Endothelial cell (in vitro differentiated cells): ENCODE measurements at regions not wholly inside any gene's neighbourhood (a gene's known extent, or its start where the extent isn't known, plus 50 kb on each side); places are given as distances from the start of the nearest gene placed in this dataset.

ENCODE experiments used
- DNase-seq: peaks from one replicate; pipeline ENCODE4 v3.0.0; 2021; ENCODE audit warnings: low spot score
- H3K27ac Mint-ChIP-seq: one replicate; pipeline ENCODE4 v1.8.0; 2021; ENCODE audit warnings: mixed read lengths, inconsistent platforms; ENCODE audit not compliant: unreplicated experiment
- H3K27me3 Mint-ChIP-seq: one replicate; pipeline ENCODE4 v1.8.0; 2021; ENCODE audit warnings: mild to moderate bottlenecking, moderate library complexity, mixed read lengths, inconsistent platforms; ENCODE audit not compliant: unreplicated experiment
- H3K36me3 Mint-ChIP-seq: one replicate; pipeline ENCODE4 v1.8.0; 2021; ENCODE audit warnings: mild to moderate bottlenecking, low read depth, mixed read lengths, inconsistent platforms; ENCODE audit not compliant: unreplicated experiment
- H3K4me1 Mint-ChIP-seq: one replicate; pipeline ENCODE4 v1.8.0; 2021; ENCODE audit warnings: mild to moderate bottlenecking, mixed read lengths, inconsistent platforms; ENCODE audit not compliant: unreplicated experiment
- H3K4me3 Mint-ChIP-seq: one replicate; pipeline ENCODE4 v1.8.0; 2021; ENCODE audit warnings: mild to moderate bottlenecking, mixed read lengths, inconsistent platforms; ENCODE audit not compliant: unreplicated experiment
- H3K9me3 Mint-ChIP-seq: one replicate; pipeline ENCODE4 v1.8.0; 2021; ENCODE audit warnings: mixed read lengths, inconsistent platforms; ENCODE audit not compliant: unreplicated experiment
- CTCF ChIP-seq: fragments of 200-600 bp; sonication (generic); IDR thresholded peaks from one replicate; pipeline ENCODE4 v1.5.0; 2021; ENCODE audit warnings: antibody characterized with exemption; ENCODE audit not compliant: unreplicated experiment

- Mint-ChIP-seq H3K9me3 (no peaks in the 10 kb centered on the region), H3K27me3 (no peaks in the 10 kb centered on the region), H3K27ac (no peak overlapping the region), H3K36me3 (no peaks in the 10 kb centered on the region), H3K4me1 (peaks cover 4% of the 10 kb centered on the region), H3K4me3 (no peak overlapping the region)
- no peak for TF ChIP-seq CTCF
- DNase-seq: no peak
Measured at GRCh38 chr15:93882141-93882540, 349.2 kb upstream of the MCTP2 start.

- H3K9me3 Mint-ChIP-seq: no peaks in the 10 kb centered on the region
- no peak for TF ChIP-seq CTCF
- no peak for DNase-seq
- H3K4me3 Mint-ChIP-seq: no peak overlapping the region
- no peaks in the 10 kb centered on the region for H3K36me3 Mint-ChIP-seq
- H3K27ac Mint-ChIP-seq: no peak overlapping the region
- H3K27me3 Mint-ChIP-seq: no peaks in the 10 kb centered on the region
- H3K4me1 Mint-ChIP-seq: peaks cover 4% of the 10 kb centered on the region
Measured at GRCh38 chr15:93881310-93881709, 350.1 kb upstream of the MCTP2 start.

GRCh38 chr15:93880358-93880757 is 351.0 kb upstream of the MCTP2 start:
- H3K4me3 Mint-ChIP-seq: no peak overlapping the region
- H3K27ac Mint-ChIP-seq: no peak overlapping the region
- H3K36me3 Mint-ChIP-seq: no peaks in the 10 kb centered on the region
- H3K27me3 Mint-ChIP-seq: no peaks in the 10 kb centered on the region
- TF ChIP-seq CTCF: no peak
- DNase-seq: no peak
- H3K4me1 Mint-ChIP-seq: peaks cover 4% of the 10 kb centered on the region
- no peaks in the 10 kb centered on the region for H3K9me3 Mint-ChIP-seq

GRCh38 chr15:93870583-93870982 is 360.8 kb upstream of the MCTP2 start:
- TF ChIP-seq CTCF: no peak
- no peaks in the 10 kb centered on the region for H3K27me3 Mint-ChIP-seq
- H3K4me3 Mint-ChIP-seq: no peak overlapping the region
- H3K36me3 Mint-ChIP-seq: no peaks in the 10 kb centered on the region
- no peaks in the 10 kb centered on the region for H3K4me1 Mint-ChIP-seq
- DNase-seq: no peak
- no peak overlapping the region for H3K27ac Mint-ChIP-seq
- H3K9me3 Mint-ChIP-seq: no peaks in the 10 kb centered on the region

GRCh38 chr15:93866948-93867347 is 364.4 kb upstream of the MCTP2 start:
- TF ChIP-seq CTCF: no peak
- Mint-ChIP-seq H3K4me3 (no peak overlapping the region), H3K27me3 (peaks cover 3% of the 10 kb centered on the region)

More at GRCh38 chr15:93866948-93867347, 364.4 kb upstream of the MCTP2 start:
- H3K9me3 Mint-ChIP-seq: no peaks in the 10 kb centered on the region
- H3K27ac Mint-ChIP-seq: no peak overlapping the region
- H3K36me3 Mint-ChIP-seq: no peaks in the 10 kb centered on the region
- no peak for DNase-seq
- peaks cover 5% of the 10 kb centered on the region for H3K4me1 Mint-ChIP-seq
